SJSA1 (cell line): ENCODE measurements at regions not wholly inside any gene's neighbourhood (a gene's known extent, or its start where the extent isn't known, plus 50 kb on each side); places are given as distances from the start of the nearest gene placed in this dataset.
"Not testable (repeated sequence)": the region's sequence is repeated elsewhere in the genome, so short reads cannot be mapped to it uniquely, and the experiment has no call there.

Experiments
- DNase-seq, 2 experiments: peaks; one replicate each; pipeline ENCODE4 v3.0.0-alpha.2; 2015 to 2020; ENCODE audit warnings: low spot score in 2 of 2, low read depth in 1 of 2
- H3K27ac ChIP-seq: fragments of 250-450 bp; sonication (Bioruptor Pico); 2 replicates; pipeline ENCODE4 v1.5.1; 2020; ENCODE audit warnings: mild to moderate bottlenecking, moderate library complexity
- H3K27me3 ChIP-seq: fragments of 250-450 bp; sonication (Bioruptor Pico); replicated peaks from 2 replicates; pipeline ENCODE4 v1.5.1; 2020; ENCODE audit warnings: mild to moderate bottlenecking, moderate library complexity
- H3K36me3 ChIP-seq: fragments of 250-450 bp; sonication (Bioruptor Pico); 2 replicates; pipeline ENCODE4 v1.5.1; 2020; ENCODE audit warnings: mild to moderate bottlenecking
- H3K4me1 ChIP-seq: fragments of 250-450 bp; sonication (Bioruptor Pico); replicated peaks from 2 replicates; pipeline ENCODE4 v1.6.1; 2021; ENCODE audit warnings: mild to moderate bottlenecking
- H3K4me3 ChIP-seq: fragments of 250-450 bp; sonication (Bioruptor Pico); 2 replicates; pipeline ENCODE4 v1.5.1; 2020; ENCODE audit warnings: mild to moderate bottlenecking
- H3K9me3 ChIP-seq: fragments of 250-450 bp; sonication (Bioruptor Pico); replicated peaks from 2 replicates; pipeline ENCODE4 v1.5.1; 2020; ENCODE audit warnings: mild to moderate bottlenecking

- H3K4me1 ChIP-seq = peaks cover 7% of the 10 kb centered on the region; the same call in 1 of the 2 replicates
- H3K27ac ChIP-seq = no peak overlapping the region
- no peak for DNase-seq
- no peak overlapping the region for H3K4me3 ChIP-seq
- H3K27me3 ChIP-seq = no peaks in the 10 kb centered on the region; the same call in 1 of the 2 replicates
- no peaks in the 10 kb centered on the region for H3K9me3 ChIP-seq
- no peaks in the 10 kb centered on the region for H3K36me3 ChIP-seq
Measured at GRCh38 chr12:24631676-24632426, 317.1 kb downstream of the BCAT1 start.

GRCh38 chr12:24630856-24631255 lies 318.0 kb downstream of the BCAT1 start:
- Histone ChIP-seq H3K27ac (no peak overlapping the region), H3K36me3 (no peaks in the 10 kb centered on the region), H3K4me3 (no peak overlapping the region), H3K27me3 (no peaks in the 10 kb centered on the region; the same call in 1 of the 2 replicates), H3K9me3 (no peaks in the 10 kb centered on the region), H3K4me1 (peaks cover under 1% of the 10 kb centered on the region; the same call in 1 of the 2 replicates)
- DNase-seq = no peak

- H3K36me3 ChIP-seq = no peaks in the 10 kb centered on the region
- H3K9me3 ChIP-seq = no peaks in the 10 kb centered on the region
- H3K4me1 ChIP-seq = no peaks in the 10 kb centered on the region
- no peak overlapping the region for H3K27ac ChIP-seq
- H3K27me3 ChIP-seq = no peaks in the 10 kb centered on the region; the same call in 1 of the 2 replicates
- H3K4me3 ChIP-seq = no peak overlapping the region
- DNase-seq = no peak
Measured at GRCh38 chr12:24630446-24630845, 318.5 kb downstream of the BCAT1 start.

- H3K4me3 ChIP-seq = no peak overlapping the region
- no peak overlapping the region for H3K27ac ChIP-seq
- H3K9me3 ChIP-seq = no peaks in the 10 kb centered on the region
- H3K27me3 ChIP-seq = no peaks in the 10 kb centered on the region; the same call in 1 of the 2 replicates
- H3K36me3 ChIP-seq = no peaks in the 10 kb centered on the region
- H3K4me1 ChIP-seq = no peaks in the 10 kb centered on the region
- no peak for DNase-seq
Measured at GRCh38 chr12:24625103-24625502, 323.8 kb downstream of the BCAT1 start.

- not testable (repeated sequence) for H3K27me3 ChIP-seq, H3K4me1 ChIP-seq, H3K36me3 ChIP-seq, H3K27ac ChIP-seq, H3K4me3 ChIP-seq, DNase-seq, H3K9me3 ChIP-seq
Measured at GRCh38 chr12:24619954-24620353, 328.9 kb downstream of the BCAT1 start.

GRCh38 chr12:24617471-24617870 lies 331.4 kb downstream of the BCAT1 start:
- Histone ChIP-seq H3K27me3 (no peaks in the 10 kb centered on the region), H3K9me3 (no peaks in the 10 kb centered on the region), H3K4me1 (peaks cover 6% of the 10 kb centered on the region; the same call in 1 of the 2 replicates), H3K36me3 (no peaks in the 10 kb centered on the region), H3K4me3 (no peak overlapping the region), H3K27ac (no peak overlapping the region)
- DNase-seq = no peak

GRCh38 chr12:24615967-24616411 lies 332.9 kb downstream of the BCAT1 start:
- no peak for DNase-seq
- no peaks in the 10 kb centered on the region for H3K36me3 ChIP-seq

GRCh38 chr12:24608637-24609285 lies 340.1 kb downstream of the BCAT1 start:
- H3K36me3 ChIP-seq = no peaks in the 10 kb centered on the region
- H3K4me3 ChIP-seq = no peak overlapping the region
- peaks cover 9% of the 10 kb centered on the region for H3K4me1 ChIP-seq
- H3K27me3 ChIP-seq = no peaks in the 10 kb centered on the region
- H3K9me3 ChIP-seq = no peaks in the 10 kb centered on the region
- no peak for DNase-seq
- no peak overlapping the region for H3K27ac ChIP-seq

More at GRCh38 chr12:24615967-24616411, 332.9 kb downstream of the BCAT1 start:
- no peaks in the 10 kb centered on the region for H3K27me3 ChIP-seq
- H3K4me3 ChIP-seq = no peak overlapping the region
- peaks cover 6% of the 10 kb centered on the region; the same call in 1 of the 2 replicates for H3K4me1 ChIP-seq
- no peak overlapping the region for H3K27ac ChIP-seq
- H3K9me3 ChIP-seq = no peaks in the 10 kb centered on the region

GRCh38 chr12:24608108-24608507 lies 340.8 kb downstream of the BCAT1 start:
- H3K27me3 ChIP-seq = no peaks in the 10 kb centered on the region
- no peak overlapping the region for H3K4me3 ChIP-seq
- peaks cover 9% of the 10 kb centered on the region for H3K4me1 ChIP-seq
- no peaks in the 10 kb centered on the region for H3K9me3 ChIP-seq
- no peak for DNase-seq
- H3K36me3 ChIP-seq = no peaks in the 10 kb centered on the region
- H3K27ac ChIP-seq = no peak overlapping the region

- Histone ChIP-seq H3K4me3 (no peak overlapping the region), H3K27ac (no peak overlapping the region), H3K4me1 (peaks cover 14% of the 10 kb centered on the region), H3K36me3 (no peaks in the 10 kb centered on the region), H3K27me3 (no peaks in the 10 kb centered on the region), H3K9me3 (no peaks in the 10 kb centered on the region)
- no peak for DNase-seq
Measured at GRCh38 chr12:24605916-24606315, 343.0 kb downstream of the BCAT1 start.

- Histone ChIP-seq H3K4me3 (no peak overlapping the region), H3K27ac (no peak overlapping the region), H3K27me3 (no peaks in the 10 kb centered on the region), H3K36me3 (no peaks in the 10 kb centered on the region), H3K4me1 (peaks cover 19% of the 10 kb centered on the region), H3K9me3 (no peaks in the 10 kb centered on the region)
- DNase-seq = no peak
Measured at GRCh38 chr12:24605466-24605865, 343.4 kb downstream of the BCAT1 start.

GRCh38 chr12:24603371-24603770 lies 345.5 kb downstream of the BCAT1 start:
- Histone ChIP-seq H3K9me3 (no peaks in the 10 kb centered on the region), H3K4me3 (no peak overlapping the region), H3K27me3 (no peaks in the 10 kb centered on the region), H3K4me1 (peaks cover 13% of the 10 kb centered on the region), H3K27ac (no peak overlapping the region), H3K36me3 (no peaks in the 10 kb centered on the region)
- DNase-seq = no peak

GRCh38 chr12:24600996-24601395 lies 347.9 kb downstream of the BCAT1 start:
- DNase-seq = peak in 1 of 2 experiments; percentile 52
- H3K9me3 ChIP-seq = no peaks in the 10 kb centered on the region
- H3K27me3 ChIP-seq = no peaks in the 10 kb centered on the region
- H3K4me1 ChIP-seq = peaks cover 13% of the 10 kb centered on the region
- H3K4me3 ChIP-seq = no peak overlapping the region
- no peaks in the 10 kb centered on the region for H3K36me3 ChIP-seq
- H3K27ac ChIP-seq = peak overlapping the region; percentile 43

- no peak for DNase-seq
- Histone ChIP-seq H3K4me3 (no peak overlapping the region), H3K36me3 (no peaks in the 10 kb centered on the region), H3K27ac (peak overlapping the region; percentile 43), H3K9me3 (no peaks in the 10 kb centered on the region), H3K27me3 (no peaks in the 10 kb centered on the region), H3K4me1 (peaks cover 13% of the 10 kb centered on the region)
Measured at GRCh38 chr12:24600551-24600950, 348.4 kb downstream of the BCAT1 start.
